Activated CD8-positive, alpha-beta memory T cell treated with anti-CD3 and anti-CD28 coated beads for 36 hours (primary cell): ENCODE measurements at regions not wholly inside any gene's neighbourhood (a gene's known extent, or its start where the extent isn't known, plus 50 kb on each side); places are given as distances from the start of the nearest gene placed in this dataset.

Source experiments
- CTCF ChIA-PET: fragments of 350-600 bp; sonication (Branson Sonifier 250); formaldehyde crosslinking; loops from one replicate; lab custom pipeline; 2021; ENCODE audit warnings: antibody characterized with exemption; lab: Charles Lee
- POLR2A ChIA-PET: fragments of 350-600 bp; sonication (Branson Sonifier 250); formaldehyde crosslinking; loops from one replicate; lab custom pipeline; 2021; ENCODE audit warnings: antibody characterized with exemption; lab: Charles Lee

GRCh38 chr5:62680121-62680520, 101.5 kb downstream of the LRRC70 start:
- CTCF ChIA-PET = no interaction called here

More at GRCh38 chr5:62680121-62680520, 101.5 kb downstream of the LRRC70 start:
- POLR2A ChIA-PET = no interaction called here
